HG03432 (cell line): ENCODE measurements at regions not wholly inside any gene's neighbourhood (a gene's known extent, or its start where the extent isn't known, plus 50 kb on each side); places are given as distances from the start of the nearest gene placed in this dataset.

Experiments
- ATAC-seq: cut with Tn5 transposase; IDR thresholded peaks from one replicate; pipeline ENCODE4 v1.9.1; 2021; ENCODE audit warnings: mild to moderate bottlenecking, moderate library complexity; ENCODE audit not compliant: unreplicated experiment

DNA sequence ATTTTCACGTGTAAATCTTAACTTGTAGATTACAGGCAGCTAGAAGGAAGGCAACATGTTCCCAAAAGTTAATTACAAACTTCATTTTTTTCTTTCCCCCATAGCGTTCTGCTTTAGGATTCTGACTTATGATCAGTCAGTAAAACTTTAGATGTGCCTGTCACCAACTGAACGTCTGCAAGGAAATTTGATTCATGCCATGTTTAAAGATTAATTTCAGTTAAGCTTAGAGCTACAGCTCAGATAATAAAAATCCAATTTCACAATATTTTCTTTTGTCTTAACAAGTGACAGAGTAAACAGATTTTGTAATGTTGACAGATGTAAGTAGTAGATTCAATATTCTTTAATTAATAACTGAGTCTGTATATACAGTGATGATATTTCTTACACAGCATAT lies 253.1 kb downstream of the NFKBIZ start:
- no peak for ATAC-seq

DNA sequence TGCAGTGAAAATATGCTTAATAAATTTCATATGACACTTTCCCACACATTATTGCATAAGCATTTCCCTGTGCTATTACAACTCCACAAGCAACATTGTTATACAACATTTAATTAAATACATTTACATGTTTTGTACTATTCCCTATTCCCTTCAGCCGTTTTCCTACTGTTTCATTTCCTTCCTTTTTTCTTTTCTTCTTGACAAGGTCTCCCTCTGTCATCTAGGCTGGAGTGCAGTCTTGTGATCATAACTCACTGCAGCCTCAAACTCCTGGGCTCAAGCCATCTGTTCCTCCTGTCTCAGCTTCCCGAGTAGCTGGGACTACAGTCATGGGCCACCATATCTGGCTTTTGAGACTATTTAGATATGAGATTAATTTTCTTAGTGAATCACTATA lies 254.7 kb downstream of the NFKBIZ start:
- no peak for ATAC-seq

DNA sequence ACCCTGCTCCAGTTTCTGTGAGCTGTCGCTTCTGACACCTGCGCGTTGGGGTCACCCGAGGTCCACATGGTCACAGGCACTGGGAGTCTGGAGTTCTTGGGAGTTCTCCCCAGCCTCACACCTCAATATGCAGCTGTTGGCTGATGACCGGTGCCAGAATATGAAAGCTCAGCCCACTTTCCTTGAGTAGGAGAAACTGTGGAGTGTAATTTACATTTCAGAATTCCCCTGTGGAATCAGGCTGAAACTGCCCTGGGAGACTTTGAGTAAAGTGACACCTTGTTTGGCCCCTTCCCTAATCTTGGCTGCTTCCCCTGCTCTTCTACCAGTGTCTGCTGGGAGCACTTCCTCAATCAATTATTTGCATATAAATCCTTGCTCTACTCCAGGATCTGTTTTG lies 255.9 kb downstream of the NFKBIZ start:
- no peak for ATAC-seq

DNA sequence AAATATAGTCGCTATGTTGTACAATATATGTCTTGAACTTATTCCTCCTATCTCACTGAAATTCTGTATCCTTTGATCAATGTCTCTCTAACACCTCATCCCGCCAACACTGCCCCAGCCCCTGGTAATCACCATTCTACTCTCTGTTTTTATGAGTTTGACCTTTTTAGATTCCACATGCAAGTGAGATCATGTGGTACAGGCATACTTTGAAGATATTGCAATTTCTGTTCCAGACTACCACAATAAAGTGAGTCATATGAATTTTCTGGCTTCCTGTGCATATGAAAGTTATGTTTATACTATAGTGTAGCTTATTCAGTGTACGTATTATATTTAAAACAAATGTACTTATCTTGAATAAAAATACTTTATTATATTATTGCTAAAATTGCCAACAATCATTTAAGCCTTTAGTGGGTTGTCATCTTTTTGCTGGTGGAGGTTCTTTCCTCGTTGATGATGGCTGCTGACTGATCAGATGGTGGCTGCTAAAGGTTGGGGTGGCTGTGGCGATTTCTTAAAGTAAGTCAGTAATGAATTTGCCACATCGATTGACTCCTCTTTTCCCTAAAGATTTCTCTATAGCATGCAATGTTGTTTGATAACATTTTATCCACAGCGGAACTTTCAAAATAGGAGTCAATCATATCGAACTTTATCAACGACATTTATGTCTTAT lies 257.2 kb downstream of the NFKBIZ start:
- ATAC-seq = no peak

DNA sequence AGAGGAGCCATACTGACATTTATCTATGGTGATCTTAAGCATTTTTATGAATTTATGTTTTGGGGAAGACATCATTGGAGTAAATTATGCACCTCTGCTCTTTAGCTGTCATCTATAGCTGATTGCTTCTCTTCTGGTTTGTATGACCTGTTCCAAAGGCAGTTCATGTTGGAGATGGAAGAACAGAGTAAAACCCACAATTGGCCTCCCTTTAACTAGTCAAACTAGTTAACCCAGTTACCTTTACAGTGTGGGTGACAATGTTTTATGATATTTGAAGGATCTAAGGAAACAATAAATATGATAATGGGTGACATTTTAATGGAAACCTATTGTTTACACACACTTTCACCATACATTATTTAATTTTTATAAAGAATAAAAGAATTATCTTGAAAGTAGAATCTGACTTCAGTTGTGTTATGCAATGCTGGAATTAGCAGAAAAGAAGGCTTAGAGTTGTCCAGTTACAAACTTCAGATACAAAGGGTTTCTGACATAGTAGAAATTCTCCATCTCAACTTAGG lies 263.5 kb downstream of the NFKBIZ start:
- no peak for ATAC-seq

DNA sequence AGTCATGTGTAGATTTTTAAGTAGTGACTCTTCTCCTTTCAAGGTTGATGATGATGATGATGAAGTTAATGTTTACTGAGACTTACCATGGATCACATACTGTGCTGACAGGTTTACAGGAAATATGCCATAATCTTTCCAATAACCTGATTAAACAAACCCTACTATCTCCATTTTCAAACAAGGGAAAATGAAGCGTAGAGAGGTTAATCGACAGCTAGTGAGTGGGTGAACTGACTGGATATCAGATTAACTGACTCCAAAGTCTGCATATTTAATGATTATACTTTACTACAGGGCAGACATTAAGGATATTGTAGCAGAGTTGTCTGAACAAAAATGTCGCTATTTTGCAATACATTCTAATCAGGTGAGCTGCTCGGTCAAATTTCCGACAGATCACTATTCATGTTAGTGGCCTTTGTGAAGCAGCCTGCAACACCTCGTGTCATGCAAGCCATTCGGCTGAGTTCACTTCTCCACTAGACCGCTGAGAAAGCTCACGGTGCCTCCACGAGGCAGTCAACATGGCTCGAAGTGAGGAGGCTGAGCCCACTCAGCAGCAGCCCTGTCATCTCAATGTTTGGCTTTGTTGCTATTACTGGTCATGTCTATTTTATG lies 264.2 kb downstream of the NFKBIZ start:
- no peak for ATAC-seq

DNA sequence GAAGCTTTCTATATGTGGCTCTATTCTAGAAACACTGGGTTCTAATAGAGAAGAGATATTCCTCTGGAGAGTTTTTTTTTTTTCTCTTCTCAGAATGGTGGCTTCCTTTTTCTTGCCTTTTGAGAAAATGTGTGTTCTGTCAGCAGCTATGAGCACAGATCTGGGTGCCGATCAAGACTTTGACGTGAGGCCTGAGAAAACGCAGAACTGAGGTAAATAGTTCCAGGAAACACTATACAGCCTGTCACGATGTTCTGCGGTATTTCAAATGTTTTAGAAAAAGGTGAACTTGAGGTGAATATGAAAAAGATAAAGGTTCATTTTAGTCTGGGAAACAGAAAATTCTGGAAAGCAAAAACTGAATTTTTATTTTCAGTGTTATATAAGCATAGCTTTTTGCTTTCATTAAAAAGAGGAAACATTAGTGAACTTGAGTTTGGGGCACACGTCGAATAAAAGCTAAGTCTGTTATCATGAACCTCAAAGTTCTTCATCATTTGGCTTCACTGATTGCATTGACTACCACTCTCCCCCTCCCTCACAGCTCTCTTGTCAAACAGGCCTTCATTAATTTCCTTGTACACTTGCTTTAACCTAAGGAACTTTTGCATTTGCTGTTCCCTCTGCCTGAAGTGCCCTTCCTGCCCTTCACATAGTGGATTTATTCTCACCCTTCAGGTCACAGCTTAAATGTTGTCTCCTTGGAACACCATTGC lies 265.1 kb downstream of the NFKBIZ start:
- no peak for ATAC-seq

DNA sequence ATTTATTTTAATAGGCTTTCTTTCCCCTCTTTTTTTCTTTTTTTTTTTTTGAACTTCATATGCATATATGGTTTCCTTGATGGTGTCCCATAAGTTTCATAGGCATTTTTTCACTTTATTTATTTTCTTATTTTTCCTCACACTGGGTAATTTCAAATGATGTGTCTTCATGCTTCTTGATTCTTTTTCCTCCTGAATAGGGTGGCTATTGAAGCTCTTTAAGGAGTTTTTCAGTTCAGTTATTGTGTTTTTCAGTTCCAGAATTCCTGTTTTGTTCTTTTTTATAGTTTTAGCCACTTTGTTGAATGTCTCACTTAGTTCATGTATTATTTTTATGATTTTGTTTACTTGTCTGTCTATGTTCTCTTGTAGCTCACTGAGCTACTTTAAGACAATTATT lies 273.2 kb downstream of the NFKBIZ start:
- no peak for ATAC-seq

DNA sequence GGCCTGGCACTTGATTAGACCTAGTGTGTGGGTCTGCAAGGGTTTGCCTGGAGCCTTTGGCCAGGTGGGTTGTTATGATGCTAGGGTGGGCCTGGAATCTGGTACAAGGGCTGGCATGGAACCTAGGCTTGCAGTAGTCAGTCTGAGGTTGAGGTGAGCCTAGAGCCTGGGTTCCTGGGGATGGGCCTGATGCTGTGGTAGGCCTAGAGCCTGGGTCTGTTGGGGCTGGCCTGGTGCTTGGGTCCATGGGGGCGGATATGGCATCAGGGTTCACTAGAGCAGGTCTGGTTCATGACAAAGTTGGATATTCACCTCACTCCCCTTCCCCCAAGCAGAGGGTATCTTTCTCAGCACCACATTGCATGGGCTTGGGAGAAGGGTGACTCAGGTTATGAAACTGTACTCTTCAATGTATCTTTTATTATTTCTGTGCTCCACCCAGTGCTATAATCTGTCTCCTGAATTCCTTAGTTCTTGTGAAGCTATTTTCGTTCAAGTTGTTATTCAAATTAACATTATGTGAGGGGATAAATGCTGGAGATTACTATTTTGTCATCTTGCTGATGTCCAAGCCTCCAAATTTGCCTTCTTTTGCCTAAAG lies 274.4 kb downstream of the NFKBIZ start:
- no peak for ATAC-seq

DNA sequence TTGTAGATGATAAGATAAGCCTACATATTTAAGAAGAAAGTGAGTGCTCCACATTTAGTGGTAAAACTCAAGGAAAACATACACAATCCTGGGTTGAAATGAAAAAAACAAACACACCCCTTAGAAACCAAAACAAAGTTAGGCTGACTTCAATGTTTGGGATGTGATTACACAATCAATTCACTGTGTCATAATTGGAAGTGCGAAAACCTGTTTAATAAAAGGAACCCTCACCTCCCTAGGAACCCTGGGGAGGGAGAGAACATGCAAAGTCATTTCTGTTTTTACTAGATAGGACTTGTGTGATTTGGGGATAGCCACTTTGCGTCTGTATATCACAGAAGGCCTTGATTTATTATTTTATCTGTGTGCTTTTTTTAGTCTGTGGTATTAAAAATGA lies 275.0 kb downstream of the NFKBIZ start:
- ATAC-seq = no peak

DNA sequence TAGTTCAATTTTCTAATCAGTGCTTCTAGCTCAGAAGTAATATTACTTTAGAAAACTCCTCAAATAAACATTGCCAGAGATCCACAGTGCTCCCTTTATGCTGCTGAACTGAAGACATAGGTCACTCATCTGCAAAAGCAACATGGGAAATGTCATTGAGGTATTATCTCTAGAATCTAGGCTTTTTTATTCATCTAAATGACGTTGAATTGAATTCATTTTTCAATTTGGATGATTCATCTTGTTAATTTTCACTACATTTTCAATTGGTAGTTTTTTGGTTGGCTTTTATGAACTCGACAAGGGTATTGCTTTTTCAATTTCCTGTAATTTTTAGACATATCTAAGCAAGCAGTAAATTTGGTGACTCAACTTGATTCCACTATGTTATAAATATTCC lies 275.4 kb downstream of the NFKBIZ start:
- ATAC-seq = no peak

DNA sequence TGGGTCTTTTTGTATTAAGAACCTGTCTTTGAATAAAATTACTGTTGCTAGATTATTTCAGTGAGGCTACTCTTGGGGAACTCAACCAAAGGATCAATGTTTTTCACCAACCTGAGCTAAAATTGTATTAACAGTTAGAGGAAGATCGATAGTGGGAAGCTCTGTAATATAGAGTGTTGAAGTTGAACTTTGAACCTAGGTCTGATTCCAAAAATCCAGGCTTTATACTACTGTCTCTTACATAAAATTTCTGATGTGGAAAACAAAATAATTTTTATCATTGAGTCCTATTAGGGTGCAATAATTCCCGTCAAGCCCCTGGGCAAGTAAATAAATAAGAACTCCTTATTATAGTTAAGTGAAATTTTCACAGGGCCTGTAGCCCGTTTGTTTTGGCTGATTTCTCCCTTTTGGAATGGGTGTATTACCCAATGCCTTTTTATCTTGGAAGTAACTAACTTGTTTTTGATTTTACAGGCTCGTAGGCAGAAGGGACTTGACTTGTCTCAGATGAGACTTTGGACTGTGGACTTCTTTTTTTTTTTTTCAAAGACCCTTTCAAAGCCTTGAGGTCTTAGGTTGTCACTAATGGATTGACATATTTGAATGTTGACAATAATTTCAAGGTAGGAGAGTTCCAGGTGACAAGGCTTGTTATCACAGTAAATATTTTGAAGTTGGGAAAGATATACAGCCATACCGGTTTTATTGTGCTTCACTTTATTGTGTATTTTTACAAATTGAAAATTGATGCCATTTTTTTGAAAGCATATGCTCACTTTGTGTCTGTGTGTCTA lies 276.1 kb downstream of the NFKBIZ start:
- ATAC-seq = no peak

DNA sequence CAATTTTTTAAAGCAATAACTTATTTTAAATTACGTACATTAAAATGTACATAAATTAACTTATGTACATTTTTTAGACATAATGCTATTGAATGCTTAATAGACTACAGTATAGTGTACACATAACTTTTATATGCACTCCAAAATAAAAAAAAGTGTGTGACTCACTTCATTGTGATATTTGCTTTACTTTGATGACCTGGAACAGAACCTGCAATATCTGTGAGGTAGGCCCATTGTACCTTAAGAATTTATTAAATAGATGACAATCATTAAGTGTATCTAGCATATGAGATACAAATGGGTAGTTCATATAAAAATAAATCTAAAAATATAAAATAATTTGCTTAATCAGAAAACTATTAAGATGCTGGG lies 276.7 kb downstream of the NFKBIZ start:
- no peak for ATAC-seq

DNA sequence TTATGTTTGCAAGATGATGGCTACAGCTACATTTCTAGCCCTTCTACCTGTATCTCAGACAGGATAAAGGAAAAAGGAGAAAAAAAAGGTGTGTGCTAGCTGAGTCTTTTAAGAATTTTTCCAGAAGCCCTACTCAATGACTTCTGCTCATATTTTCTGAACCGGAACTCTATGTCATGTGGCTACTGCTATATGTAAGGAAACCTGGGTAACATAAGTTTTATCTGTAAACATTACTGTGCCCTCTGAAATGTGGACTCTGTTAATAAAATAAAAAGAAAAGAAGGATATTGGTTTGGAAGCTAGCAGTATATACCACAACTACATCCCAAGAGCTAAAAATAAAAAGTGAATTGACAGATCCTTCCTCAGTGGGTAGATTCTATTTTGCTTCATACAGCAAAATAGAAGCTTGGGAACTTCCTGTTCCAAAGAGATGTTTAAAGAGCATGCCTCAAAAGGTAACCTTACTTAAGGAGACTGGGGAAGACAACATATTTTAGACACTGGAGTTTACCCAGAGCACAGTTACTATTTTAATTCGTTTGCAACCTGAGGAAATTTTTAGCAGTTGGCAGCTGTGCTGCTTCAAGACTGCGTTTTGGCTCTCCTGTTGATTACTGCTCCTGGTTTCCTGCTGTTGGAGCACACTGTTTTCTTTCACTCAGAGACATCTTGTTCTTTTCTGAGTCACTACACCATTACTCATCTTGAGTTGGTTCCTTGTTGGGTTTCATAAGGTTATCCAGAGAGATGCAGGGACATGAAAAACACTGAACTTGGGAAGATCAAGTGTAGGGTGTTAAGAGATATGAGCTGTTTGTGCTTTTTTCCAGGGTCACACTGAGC lies 280.7 kb downstream of the NFKBIZ start:
- peak; percentile 72 for ATAC-seq

DNA sequence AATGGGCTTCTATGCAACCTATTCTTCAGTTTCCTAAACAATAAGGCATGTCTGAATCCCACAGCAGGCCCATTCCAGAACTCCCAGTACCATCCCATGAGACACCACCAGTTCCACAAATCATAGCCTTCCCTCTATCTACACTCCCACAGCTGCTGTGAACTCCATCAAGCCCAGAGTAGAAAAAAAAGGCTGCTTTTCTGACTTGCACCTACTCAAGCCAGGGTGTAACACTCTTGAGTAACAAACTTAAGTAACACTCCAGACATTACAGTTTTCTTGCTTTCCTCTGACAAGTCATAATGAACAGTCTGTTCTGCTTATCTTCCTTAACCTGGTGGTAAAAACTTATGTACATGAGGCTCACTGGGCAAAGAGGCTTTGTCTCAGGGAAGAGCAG lies 283.1 kb downstream of the NFKBIZ start:
- no peak for ATAC-seq

DNA sequence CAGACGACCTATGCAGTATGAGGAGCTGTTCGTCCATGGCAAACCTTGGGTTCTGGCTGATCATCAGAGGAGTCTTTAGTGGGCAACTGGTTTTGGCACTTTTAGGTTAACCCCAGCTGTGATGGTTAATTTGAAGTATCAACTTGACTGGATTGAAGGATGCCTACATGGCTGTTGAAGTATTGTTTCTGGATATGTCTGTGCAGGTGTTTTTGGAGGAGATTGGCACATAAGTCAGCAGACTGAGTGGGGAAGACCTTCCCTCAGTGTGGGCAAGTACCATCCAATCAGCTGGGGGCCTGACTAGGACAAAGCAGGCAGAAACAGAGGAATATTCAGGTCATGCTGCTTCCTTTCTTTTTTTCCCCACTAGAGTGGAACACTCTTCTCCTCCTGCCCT lies 284.1 kb downstream of the NFKBIZ start:
- no peak for ATAC-seq

DNA sequence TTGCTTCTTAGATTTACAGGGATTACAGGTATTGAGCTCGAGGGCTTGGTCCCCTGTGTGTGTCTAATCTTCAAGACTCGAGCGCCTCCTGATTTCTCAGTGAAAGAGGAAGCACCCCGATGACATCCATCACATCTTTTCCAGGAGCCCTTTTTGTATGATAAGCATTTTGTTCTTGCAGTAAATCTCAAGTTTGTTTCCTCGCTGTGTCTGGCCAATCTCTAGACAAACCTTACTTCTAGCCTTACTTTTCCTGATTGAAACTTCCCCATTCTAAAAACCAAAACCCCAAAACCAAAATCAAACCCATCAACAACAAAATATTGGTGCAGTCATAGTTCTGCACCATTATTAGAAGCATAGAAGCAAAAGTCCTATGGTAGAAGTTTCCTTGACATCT lies 286.0 kb downstream of the NFKBIZ start:
- ATAC-seq = no peak

DNA sequence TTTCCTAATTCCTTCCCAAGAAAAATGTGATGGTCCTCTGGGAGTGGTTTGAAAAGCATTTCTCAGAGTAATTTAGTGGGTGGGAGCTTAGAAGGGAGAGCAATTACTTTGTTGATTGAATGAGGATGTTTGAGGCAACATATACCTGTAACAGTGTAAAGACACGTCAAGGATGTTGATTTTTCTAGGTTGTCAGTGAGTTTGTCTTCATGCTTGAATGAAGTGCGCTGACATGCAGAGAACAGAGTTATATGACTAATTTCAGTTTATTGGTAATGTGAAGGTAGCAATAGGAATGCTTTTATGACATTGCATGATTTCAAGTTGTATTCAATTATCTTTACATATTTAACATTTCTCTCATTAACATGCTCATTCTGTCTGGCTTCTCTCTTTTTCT lies 286.9 kb downstream of the NFKBIZ start:
- ATAC-seq = no peak

DNA sequence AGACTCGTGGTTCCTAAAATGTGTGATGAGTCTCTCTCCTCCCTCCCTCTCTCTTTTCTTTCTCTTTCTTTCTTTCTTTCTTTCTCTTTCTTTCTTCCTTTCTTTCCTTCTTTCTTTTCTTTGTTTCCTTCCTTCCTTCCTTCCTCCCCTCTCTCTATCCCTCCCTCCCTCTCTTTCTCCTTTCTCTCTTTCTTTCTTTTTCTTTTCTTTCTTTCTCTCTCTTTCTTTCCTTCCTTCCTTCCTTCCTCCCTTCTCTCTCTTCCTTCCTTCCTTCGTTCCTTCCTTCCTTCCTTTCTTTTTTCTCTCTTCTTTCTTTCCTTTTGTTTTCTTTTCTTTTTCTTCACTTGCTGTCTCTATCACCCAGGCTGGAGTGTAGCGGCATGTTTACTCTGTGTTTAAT lies 290.8 kb downstream of the NFKBIZ start:
- ATAC-seq = no peak
